NCI-H146 treated with DMSO at 0.1 percent for 48 hours (cell line): ENCODE measurements at regions not wholly inside any gene's neighbourhood (a gene's known extent, or its start where the extent isn't known, plus 50 kb on each side); places are given as distances from the start of the nearest gene placed in this dataset.

Experiments used
- DNase-seq: peaks from one replicate; lab custom pipeline; 2025; ENCODE audit not compliant: unreplicated experiment; lab: John Stamatoyannopoulos, UW

DNA sequence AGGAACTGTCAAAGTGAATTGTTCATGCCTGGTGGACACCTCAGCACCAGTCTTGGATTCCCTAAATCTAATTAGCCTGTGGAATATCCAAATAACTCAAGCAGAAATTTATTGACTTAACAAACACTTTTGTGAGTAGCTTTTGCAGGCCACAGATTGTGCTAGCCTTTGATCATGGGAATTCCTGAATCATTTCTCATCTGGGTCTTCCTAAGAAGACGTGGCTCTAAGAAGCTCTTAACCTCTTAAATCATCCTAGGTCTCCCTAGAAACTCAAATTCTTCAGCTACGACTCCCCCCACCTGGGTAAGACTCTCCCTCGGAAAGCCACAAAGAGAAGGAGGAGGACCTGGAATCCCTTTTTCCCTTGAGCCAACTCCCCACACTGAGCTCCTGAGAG is 53.8 kb upstream of the PSEN2 start:
- no peak for DNase-seq

DNA sequence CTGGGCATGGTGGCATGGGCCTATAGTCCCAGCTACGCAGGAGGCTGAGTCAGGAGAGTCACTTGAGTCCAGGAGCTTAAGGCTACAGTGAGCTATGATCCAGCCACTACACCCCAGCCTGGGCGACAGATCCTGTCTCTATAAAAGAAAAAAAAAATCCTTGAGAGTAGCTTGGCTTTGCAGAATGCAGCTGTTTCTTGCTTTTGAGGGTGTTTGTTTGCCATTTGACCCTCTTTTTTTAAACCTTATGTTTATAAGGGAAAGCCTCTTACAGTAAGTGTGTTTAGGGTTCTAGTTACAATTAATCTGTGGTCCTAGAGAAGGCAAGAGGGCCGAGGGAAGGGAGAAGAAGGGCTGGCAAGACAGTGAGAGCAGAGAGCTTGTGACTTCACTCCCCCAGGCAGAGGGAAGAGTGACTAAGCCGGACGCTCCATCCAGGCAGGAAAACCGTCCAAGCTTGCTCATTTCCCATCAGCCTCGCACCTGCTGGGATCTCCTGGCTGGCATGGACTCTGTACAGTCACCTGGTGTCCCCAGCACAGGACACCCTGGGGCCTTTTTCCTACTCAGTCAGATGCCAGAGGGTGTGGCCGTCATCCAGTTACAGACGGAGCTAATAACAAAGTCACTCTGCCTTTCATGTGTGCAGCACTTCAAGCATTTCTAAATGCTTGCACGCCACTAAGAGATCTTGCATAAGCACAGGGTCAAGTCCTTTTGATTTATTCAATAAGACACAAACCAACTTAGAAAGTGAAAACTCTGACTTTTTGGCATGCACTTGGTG is 55.5 kb upstream of the PSEN2 start:
- DNase-seq, result peak; percentile 91

GRCh38 chr1:226813671-226814591 is 56.5 kb upstream of the PSEN2 start:
- no peak for DNase-seq

- DNase-seq, result no peak
Observed at GRCh38 chr1:226810681-226811080, 59.7 kb upstream of the PSEN2 start.

DNA sequence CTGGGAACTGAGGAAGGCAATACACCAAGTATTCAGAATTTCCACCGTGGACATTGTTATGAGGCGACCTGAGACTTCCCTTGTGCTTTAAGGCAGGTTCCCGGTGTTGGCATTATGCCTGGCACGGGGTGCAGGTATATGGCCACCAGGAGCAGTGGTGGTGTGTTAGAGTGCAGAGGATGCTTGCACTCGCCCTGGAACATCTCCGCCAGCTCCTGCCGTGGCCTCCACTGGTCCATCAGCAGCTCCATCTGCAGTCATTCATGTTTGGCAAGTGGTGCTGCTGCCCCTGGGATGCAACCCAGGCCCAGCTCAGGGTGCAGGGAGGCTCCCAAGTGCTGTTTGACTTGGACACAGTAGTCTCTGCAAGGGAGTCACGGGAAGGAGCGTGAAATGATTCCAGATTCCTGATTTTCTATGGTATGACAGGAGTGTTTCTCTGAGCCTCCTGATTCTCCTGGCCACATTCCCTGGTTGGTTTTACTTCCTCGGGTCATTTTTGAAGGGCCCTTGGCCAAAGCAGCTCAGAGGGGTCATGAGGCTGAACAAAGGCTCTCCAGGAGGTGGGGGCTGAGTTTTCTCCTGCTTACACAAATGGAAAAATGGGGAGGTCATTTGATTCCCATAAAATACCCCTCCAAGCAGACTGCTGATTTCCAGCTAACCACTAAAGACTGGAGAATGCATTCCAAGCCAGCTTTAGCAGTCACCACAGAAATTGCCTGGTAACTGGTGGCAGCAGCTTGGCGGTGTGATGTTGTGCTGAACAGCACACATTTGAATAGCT is 60.4 kb upstream of the PSEN2 start:
- DNase-seq, result no peak

DNA sequence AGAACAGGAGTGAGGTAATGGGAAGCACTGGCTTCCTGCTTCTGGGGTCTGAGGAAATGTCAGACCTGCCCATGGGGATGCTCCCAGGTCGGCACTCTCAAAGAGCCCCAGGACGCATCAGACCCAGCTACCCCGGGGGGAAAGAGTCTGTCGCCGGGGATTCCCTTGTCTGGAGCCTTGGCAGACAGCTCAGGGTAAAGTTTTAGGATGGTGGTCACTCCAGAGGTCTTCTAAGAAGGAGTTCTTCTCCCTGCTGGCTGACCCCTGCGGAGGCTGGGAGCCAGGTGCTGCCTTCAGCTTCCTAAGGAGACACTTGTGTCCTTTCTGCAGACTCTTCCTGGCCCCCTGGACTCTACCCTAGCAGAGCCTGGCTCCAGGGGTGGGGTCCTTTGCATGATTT is 61.9 kb upstream of the PSEN2 start:
- no peak for DNase-seq

DNA sequence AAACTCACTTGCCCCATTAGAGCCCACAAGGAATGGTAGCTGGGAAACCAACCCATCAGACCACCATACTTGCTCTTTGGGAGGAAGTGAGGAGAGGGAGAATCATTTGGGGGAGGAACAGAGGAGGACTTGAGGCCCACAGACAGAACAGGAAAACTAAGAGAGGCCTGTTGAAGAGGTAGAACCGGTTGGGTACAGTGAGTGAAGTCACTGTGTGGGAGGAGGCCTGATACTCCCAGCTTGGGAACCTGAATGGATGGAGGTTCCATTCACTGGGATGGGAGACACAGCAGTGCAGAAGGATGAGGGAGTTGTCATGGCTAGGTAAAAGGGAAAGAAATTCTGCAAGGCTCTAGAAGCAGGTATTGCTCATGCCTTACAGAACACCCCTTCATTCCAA is 63.4 kb upstream of the PSEN2 start:
- no peak for DNase-seq

- no peak for DNase-seq
Observed at GRCh38 chr1:226804907-226805759, 65.3 kb upstream of the PSEN2 start.

GRCh38 chr1:226800763-226801380 is 61.8 kb upstream of the ITPKB start:
- no peak for DNase-seq

- DNase-seq, result no peak
Observed at GRCh38 chr1:226799634-226800281, 60.7 kb upstream of the ITPKB start.

- no peak for DNase-seq
Observed at GRCh38 chr1:226798427-226799411, 59.6 kb upstream of the ITPKB start.

- DNase-seq, result no peak
Observed at GRCh38 chr1:226797151-226797550, 58.1 kb upstream of the ITPKB start.

DNA sequence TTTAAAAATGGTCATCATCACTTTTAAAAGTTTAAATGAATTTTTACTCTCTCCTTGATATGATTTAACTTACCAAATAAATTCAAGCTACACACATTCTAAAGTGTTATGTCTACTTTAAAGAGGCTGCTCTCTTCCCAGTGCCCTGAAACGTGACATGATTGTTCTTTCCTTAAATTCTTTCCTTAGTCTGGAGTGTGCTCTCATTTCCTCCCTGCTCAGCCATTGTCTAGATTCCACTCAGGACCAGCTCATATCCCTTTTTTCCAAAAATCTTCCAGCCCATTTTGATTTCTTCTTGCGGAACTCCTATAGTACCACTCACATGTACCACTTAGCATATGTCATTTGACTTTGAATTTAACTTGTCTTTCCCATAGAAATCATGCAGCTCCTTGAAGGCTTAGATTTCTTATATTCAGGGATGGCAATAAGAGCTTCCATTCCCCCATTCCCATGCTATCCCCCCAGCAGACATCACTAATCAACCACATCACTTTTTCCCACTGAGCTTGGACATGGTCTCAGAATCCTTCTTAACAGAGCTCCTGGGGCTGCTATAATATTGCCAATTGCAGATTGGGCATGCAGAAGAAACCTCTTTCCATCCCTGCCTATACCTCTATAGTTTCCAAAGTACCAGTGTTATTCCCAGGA is 54.7 kb upstream of the ITPKB start:
- no peak for DNase-seq

- no peak for DNase-seq
Observed at GRCh38 chr1:226792368-226792767, 53.3 kb upstream of the ITPKB start.

DNA sequence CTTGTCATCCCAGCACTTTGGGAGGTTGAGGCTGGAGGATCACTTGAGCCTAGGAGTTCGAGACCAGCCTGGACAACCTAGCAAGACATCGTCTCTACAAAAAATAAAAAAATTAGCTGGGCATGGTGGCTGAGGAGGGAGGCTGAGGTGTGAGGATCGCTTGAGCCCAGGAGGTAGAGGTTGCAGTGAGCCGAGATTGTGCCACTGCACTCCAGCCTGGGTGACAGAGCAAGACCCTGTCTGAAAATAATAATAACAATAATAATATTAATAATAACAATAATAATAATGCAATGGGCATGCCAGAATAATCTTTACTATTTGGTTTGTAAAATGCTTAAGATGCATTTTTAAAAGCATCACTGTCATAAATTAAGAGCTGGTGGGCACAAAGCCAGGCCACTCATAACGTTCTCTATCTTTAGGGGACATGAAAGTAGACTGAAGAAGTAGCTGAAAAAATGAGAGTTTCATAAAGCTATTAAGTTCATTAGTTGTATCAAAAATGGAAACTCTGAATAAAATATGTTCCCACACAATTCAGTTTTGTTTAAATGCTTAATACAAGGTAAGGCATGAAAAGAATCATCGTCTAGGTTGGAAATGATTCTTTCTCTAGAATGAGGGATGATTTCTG is 51.6 kb upstream of the ITPKB start:
- DNase-seq, result no peak

DNA sequence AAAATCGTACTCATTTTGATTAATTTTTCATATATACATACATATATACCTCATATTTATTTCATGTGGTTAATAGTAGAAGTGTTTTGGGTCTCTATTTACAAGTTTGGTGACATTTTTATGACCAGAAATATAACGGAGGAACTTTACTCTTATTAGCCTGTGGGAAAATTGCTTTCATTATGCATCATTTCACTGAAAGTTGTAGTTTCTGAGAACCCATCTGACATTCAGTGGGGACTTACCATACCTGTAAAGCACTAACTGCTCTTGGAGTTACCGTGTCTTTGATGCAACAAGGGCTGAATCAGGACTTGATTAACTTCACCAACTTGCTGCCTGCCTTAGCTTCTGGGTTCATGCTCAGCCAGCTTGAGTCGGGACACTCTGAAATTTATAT is 49.9 kb upstream of the ITPKB start:
- DNase-seq, result no peak
